AG09319 (cell line): ENCODE measurements at regions not wholly inside any gene's neighbourhood (a gene's known extent, or its start where the extent isn't known, plus 50 kb on each side); places are given as distances from the start of the nearest gene placed in this dataset.

Experiments
- DNase-seq: peaks from one replicate; pipeline ENCODE4 v3.0.0-alpha.2; 2010; ENCODE audit warnings: low read depth; ENCODE audit errors: extremely low read depth
- CTCF ChIP-seq: IDR thresholded peaks from 2 replicates; pipeline ENCODE4 v1.5.1; 2011; ENCODE audit warnings: low read depth, mild to moderate bottlenecking, inconsistent platforms, low read length, moderate library complexity

GRCh38 chr2:173452416-173452815 is 97.7 kb downstream of the CDCA7 start:
- DNase-seq = no peak
- TF ChIP-seq CTCF = no peak

GRCh38 chr2:173456960-173457359 is 102.3 kb downstream of the CDCA7 start:
- no peak for DNase-seq

GRCh38 chr2:173457366-173457765 is 102.7 kb downstream of the CDCA7 start:
- DNase-seq = no peak
- TF ChIP-seq CTCF = no peak

More at GRCh38 chr2:173456960-173457359, 102.3 kb downstream of the CDCA7 start:
- TF ChIP-seq CTCF = no peak

- DNase-seq = no peak
- no peak for TF ChIP-seq CTCF
Measured at GRCh38 chr2:173458991-173459780, 104.5 kb downstream of the CDCA7 start.

- TF ChIP-seq CTCF = no peak
- DNase-seq = no peak
Measured at GRCh38 chr2:173462892-173463840, 108.5 kb downstream of the CDCA7 start.

GRCh38 chr2:173463846-173464245 is 109.2 kb downstream of the CDCA7 start:
- no peak for TF ChIP-seq CTCF
- DNase-seq = no peak

- TF ChIP-seq CTCF = no peak
- no peak for DNase-seq
Measured at GRCh38 chr2:173467751-173468150, 113.1 kb downstream of the CDCA7 start.
